ENCODE measurements at regions not wholly inside any gene's neighbourhood (a gene's known extent, or its start where the extent isn't known, plus 50 kb on each side); places are given as distances from the start of the nearest gene placed in this dataset.

- TF ChIP-seq CTCF (IDR thresholded peaks at IDR 0.05; ENCODE audit: low read depth, low read length), result no peak
- DNase-seq (ENCODE audit: low read depth in 2 of 2), result no peak
- no peak overlapping the region for H3K4me3 ChIP-seq (replicated peaks in 1 of 2; ENCODE audit: low read depth in 2 of 2, low read length in 2 of 2)
Observed at GRCh38 chr6:84349542-84349941, 122.1 kb upstream of the CEP162 start.

GRCh38 chr6:84348801-84349200 lies 121.4 kb upstream of the CEP162 start:
- TF ChIP-seq CTCF (IDR thresholded peaks at IDR 0.05; ENCODE audit: low read depth, low read length), result no peak
- DNase-seq (ENCODE audit: low read depth in 2 of 2), result no peak
- no peak overlapping the region for H3K4me3 ChIP-seq (replicated peaks in 1 of 2; ENCODE audit: low read depth in 2 of 2, low read length in 2 of 2)

GRCh38 chr6:84346372-84346771 lies 118.9 kb upstream of the CEP162 start:
- peak; percentile 6 to 8 for DNase-seq (ENCODE audit: low read depth in 2 of 2)
- no peak overlapping the region for H3K4me3 ChIP-seq (replicated peaks in 1 of 2; ENCODE audit: low read depth in 2 of 2, low read length in 2 of 2)
- TF ChIP-seq CTCF (IDR thresholded peaks at IDR 0.05; ENCODE audit: low read depth, low read length), result peak; percentile 20

GRCh38 chr6:84344005-84344404 lies 116.6 kb upstream of the CEP162 start:
- no peak for TF ChIP-seq CTCF (IDR thresholded peaks at IDR 0.05; ENCODE audit: low read depth, low read length)
- no peak for DNase-seq (ENCODE audit: low read depth in 2 of 2)
- H3K4me3 ChIP-seq (replicated peaks in 1 of 2; ENCODE audit: low read depth in 2 of 2, low read length in 2 of 2), result no peak overlapping the region

GRCh38 chr6:84340422-84340821 lies 113.0 kb upstream of the CEP162 start:
- DNase-seq (ENCODE audit: low read depth in 2 of 2), result no peak
- TF ChIP-seq CTCF (IDR thresholded peaks at IDR 0.05; ENCODE audit: low read depth, low read length), result no peak
- no peak overlapping the region for H3K4me3 ChIP-seq (replicated peaks in 1 of 2; ENCODE audit: low read depth in 2 of 2, low read length in 2 of 2)

- no peak overlapping the region for H3K4me3 ChIP-seq (replicated peaks in 1 of 2; ENCODE audit: low read depth in 2 of 2, low read length in 2 of 2)
- TF ChIP-seq CTCF (IDR thresholded peaks at IDR 0.05; ENCODE audit: low read depth, low read length), result no peak
- no peak for DNase-seq (ENCODE audit: low read depth in 2 of 2)
Observed at GRCh38 chr6:84333842-84334241, 106.4 kb upstream of the CEP162 start.
